ENCODE measurements at regions not wholly inside any gene's neighbourhood (a gene's known extent, or its start where the extent isn't known, plus 50 kb on each side); places are given as distances from the start of the nearest gene placed in this dataset.

DNA sequence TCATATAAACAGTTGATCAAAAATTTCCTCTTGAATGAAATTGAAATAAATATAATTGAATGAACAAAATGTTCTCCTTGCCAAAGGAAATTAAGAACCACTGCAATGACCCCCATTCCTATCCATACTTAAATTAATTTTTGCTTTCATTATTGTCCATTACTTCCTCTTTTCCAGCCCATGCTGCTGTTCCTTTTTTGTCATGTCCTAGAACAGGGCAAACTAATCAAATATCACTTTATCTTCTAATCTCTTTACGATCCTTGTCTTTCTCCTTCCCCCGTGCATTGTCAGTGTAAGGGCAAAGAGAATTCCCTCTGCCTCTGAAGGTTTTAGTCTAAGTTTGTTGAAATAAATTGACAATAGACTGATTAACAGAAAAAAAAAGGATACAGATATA lies 203.0 kb downstream of the CENPC start (continued):
- no peak for TF ChIP-seq TEAD4 (IDR thresholded peaks at IDR 0.05; ENCODE audit: borderline replicate concordance, insufficient read depth)
- TF ChIP-seq MEF2A (IDR thresholded peaks at IDR 0.05; ENCODE audit: borderline replicate concordance, low read depth), result no peak

DNA sequence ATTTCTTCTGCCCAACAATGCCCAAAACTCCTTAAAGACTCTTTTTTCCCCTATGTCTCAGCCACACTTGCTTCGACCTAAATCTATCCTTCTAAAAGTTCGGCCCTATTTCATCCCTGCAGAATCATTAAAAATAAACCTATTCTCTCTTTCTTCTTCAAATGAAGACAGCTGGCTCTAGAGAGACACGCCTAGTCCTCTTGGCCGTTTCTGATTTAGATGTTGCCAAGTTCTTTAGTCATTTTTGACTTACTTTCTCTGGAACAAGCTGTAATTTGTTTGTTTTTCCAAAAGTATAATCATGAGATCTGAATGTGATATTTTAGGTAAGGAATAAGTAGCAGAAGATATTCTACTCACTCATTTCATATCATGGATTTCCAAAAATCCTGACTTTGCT lies 211.6 kb downstream of the CENPC start:
- no peaks in the 10 kb centered on the region for H4K20me1 ChIP-seq (ENCODE audit: insufficient read depth)
- no peaks in the 10 kb centered on the region for H3K79me2 ChIP-seq (ENCODE audit: insufficient read depth)
- under 1% methylated on average over 4 of the region's 4 CpGs for WGBS (ENCODE audit: low lambda C conversion rate)
- no peak for DNase-seq
- no peaks in the 10 kb centered on the region for H3F3A ChIP-seq (replicated peaks; ENCODE audit: insufficient read depth)
- ChIA-PET CTCF (interaction anchor here (1.1 to 1.8 kb wide), 3 partner anchors 10 to 275 kb away, joined by 3 to 4 read pairs (median 3); no protein-coding TSS in a partner anchor), POLR2A (no interaction called here)
- no peaks in the 10 kb centered on the region for H3K36me3 ChIP-seq (replicated peaks in 1 of 2; ENCODE audit: control insufficient read depth in 1 of 2, insufficient read depth in 2 of 2, low read length in 1 of 2)
- H3K27me3 ChIP-seq (ENCODE audit: insufficient read depth), result no peaks in the 10 kb centered on the region; the same call in 1 of the 2 replicates
- H3K4me2 ChIP-seq, result no peak overlapping the region
- H3K4me3 ChIP-seq (ENCODE audit: low read depth in 2 of 2, low read length in 1 of 2), result no peak overlapping the region
- H3K9me2 ChIP-seq, result no peaks in the 10 kb centered on the region
- H3K9ac ChIP-seq, result no peak overlapping the region
- H3K4me1 ChIP-seq (ENCODE audit: control insufficient read depth in 1 of 2, insufficient read depth in 2 of 2, low read depth in 1 of 2, low read length in 1 of 2), result no peaks in the 10 kb centered on the region
- no peak overlapping the region for H2AFZ ChIP-seq (ENCODE audit: low read depth)
- TF ChIP-seq RFX5 (IDR thresholded peaks at IDR 0.05; ENCODE audit: low read length) (no peak), POLR2AphosphoS5 (IDR thresholded peaks at IDR 0.05; ENCODE audit: low read depth, low read length) (no peak), SMC3 (IDR thresholded peaks at IDR 0.05; ENCODE audit: low read depth, low read length) (no peak)
- H3K9me3 ChIP-seq, result no peaks in the 10 kb centered on the region
- no peak overlapping the region for H3K27ac ChIP-seq (ENCODE audit: low read depth in 2 of 2, low read length in 1 of 2)

DNA sequence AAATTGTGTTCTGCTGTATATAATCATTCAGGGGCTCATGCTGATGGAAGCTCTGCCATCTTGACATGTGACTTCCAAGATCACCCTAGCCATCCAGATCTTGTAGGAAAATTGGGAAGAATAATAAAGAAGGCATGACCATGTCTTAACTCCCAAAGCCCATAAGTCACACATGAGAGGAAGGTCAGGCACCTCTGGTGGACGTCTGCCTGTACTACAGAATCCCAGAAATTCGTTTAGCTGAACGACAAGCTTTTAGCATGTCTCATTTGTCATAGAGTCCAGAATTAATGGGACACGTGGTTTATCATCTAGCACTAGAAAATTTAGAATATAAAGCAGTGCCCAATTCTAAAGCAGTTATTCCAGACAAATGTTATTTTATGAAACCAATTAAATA lies 212.7 kb downstream of the CENPC start:
- H2AFZ ChIP-seq (ENCODE audit: low read depth), result no peak overlapping the region
- H3F3A ChIP-seq (replicated peaks; ENCODE audit: insufficient read depth), result no peaks in the 10 kb centered on the region
- H3K36me3 ChIP-seq (replicated peaks in 1 of 2; ENCODE audit: control insufficient read depth in 1 of 2, insufficient read depth in 2 of 2, low read length in 1 of 2), result no peaks in the 10 kb centered on the region
- no peaks in the 10 kb centered on the region for H3K79me2 ChIP-seq (ENCODE audit: insufficient read depth)
- H3K9ac ChIP-seq, result no peak overlapping the region
- POLR2A ChIA-PET, result no interaction called here
- peak; percentile 1 for DNase-seq
- H3K27ac ChIP-seq (ENCODE audit: low read depth in 2 of 2, low read length in 1 of 2), result no peak overlapping the region
- H3K4me3 ChIP-seq (ENCODE audit: low read depth in 2 of 2, low read length in 1 of 2), result no peak overlapping the region
- no peak overlapping the region for H3K4me2 ChIP-seq
- TF ChIP-seq ELF1 (IDR thresholded peaks at IDR 0.05) (no peak), GABPA (IDR thresholded peaks at IDR 0.05; ENCODE audit: low read depth) (no peak), CHD2 (IDR thresholded peaks at IDR 0.05; ENCODE audit: low read length, partially characterized antibody) (no peak), MXI1 (IDR thresholded peaks at IDR 0.05; ENCODE audit: low read depth, low read length) (no peak)
- TF ChIP-seq, protein P1, sequence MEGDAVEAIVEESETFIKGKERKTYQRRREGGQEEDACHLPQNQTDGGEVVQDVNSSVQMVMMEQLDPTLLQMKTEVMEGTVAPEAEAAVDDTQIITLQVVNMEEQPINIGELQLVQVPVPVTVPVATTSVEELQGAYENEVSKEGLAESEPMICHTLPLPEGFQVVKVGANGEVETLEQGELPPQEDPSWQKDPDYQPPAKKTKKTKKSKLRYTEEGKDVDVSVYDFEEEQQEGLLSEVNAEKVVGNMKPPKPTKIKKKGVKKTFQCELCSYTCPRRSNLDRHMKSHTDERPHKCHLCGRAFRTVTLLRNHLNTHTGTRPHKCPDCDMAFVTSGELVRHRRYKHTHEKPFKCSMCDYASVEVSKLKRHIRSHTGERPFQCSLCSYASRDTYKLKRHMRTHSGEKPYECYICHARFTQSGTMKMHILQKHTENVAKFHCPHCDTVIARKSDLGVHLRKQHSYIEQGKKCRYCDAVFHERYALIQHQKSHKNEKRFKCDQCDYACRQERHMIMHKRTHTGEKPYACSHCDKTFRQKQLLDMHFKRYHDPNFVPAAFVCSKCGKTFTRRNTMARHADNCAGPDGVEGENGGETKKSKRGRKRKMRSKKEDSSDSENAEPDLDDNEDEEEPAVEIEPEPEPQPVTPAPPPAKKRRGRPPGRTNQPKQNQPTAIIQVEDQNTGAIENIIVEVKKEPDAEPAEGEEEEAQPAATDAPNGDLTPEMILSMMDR (IDR thresholded peaks at IDR 0.05), result peak; percentile 57
- no peaks in the 10 kb centered on the region for H4K20me1 ChIP-seq (ENCODE audit: insufficient read depth)
- CTCF ChIA-PET, result interaction anchor here (0.6 to 1.8 kb wide), 7 partner anchors 9 to 274 kb away, joined by 3 to 5 read pairs (median 3); no protein-coding TSS in a partner anchor
- H3K9me3 ChIP-seq, result no peaks in the 10 kb centered on the region
- WGBS (ENCODE audit: low lambda C conversion rate), result 0% methylated on average over 4 of the region's 4 CpGs
- no peaks in the 10 kb centered on the region for H3K4me1 ChIP-seq (ENCODE audit: control insufficient read depth in 1 of 2, insufficient read depth in 2 of 2, low read depth in 1 of 2, low read length in 1 of 2)
- no peaks in the 10 kb centered on the region for H3K9me2 ChIP-seq
- no peaks in the 10 kb centered on the region for H3K27me3 ChIP-seq (ENCODE audit: insufficient read depth)

Data from SK-N-SH (cell line).